ENCODE measurements at regions not wholly inside any gene's neighbourhood (a gene's known extent, or its start where the extent isn't known, plus 50 kb on each side); places are given as distances from the start of the nearest gene placed in this dataset.

DNA sequence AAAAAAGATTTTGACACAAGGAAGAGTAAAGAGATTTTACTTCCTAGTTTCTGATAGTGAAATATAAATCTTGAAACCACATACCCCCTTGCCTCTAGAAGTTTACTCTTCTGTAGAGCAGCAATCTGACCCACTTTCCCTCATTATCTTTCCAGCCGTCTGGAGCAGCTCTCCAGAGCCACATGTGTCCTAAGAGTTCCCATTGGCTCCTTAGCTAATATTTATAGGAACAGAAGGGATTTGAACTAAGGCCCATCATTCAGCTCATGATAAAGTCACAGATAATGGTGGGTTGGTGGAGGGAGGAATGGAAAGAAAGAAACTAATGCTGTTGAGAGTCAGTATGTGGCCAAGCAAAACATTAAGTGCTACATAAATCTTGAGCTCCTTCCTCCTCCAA, 121.8 kb downstream of the INHBA start:
- TF ChIP-seq EP300 (IDR thresholded peaks at IDR 0.05; ENCODE audit: borderline replicate concordance) (no peak), RAD21 (IDR thresholded peaks at IDR 0.05; ENCODE audit: low read depth) (no peak), TEAD4 (IDR thresholded peaks at IDR 0.05) (no peak), ZBTB7A (IDR thresholded peaks at IDR 0.05; ENCODE audit: low read depth) (no peak), CEBPB (IDR thresholded peaks at IDR 0.05) (no peak), FOXM1 (IDR thresholded peaks at IDR 0.05; ENCODE audit: borderline replicate concordance, low read depth) (no peak)
- TF ChIP-seq, protein P1, sequence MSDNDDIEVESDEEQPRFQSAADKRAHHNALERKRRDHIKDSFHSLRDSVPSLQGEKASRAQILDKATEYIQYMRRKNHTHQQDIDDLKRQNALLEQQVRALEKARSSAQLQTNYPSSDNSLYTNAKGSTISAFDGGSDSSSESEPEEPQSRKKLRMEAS (IDR thresholded peaks at IDR 0.05): no peak

All from Ishikawa (cell line).